ENCODE measurements at regions not wholly inside any gene's neighbourhood (a gene's known extent, or its start where the extent isn't known, plus 50 kb on each side); places are given as distances from the start of the nearest gene placed in this dataset.

DNA sequence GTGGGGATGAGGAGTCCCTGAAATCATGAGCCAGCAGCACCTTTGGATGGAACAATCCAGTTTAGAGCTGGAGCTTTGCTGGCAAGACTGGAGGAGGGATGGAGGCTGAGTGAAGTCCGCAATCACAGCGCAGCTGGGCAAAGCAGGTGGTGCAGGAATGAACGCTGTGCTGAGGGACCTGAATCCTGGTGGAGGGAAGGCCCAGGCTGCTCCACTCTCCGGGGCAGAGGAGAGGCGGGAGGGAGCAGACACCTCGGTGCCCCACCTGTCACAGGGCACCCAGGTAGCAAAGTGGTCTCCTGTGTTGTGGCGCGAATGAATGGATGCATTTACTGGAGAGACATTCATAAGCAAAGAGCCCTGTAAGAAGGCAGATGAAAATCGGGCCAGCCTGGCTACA is 124.8 kb upstream of the ANO1 start:
- H3K18ac ChIP-seq (ENCODE audit: insufficient read length, low read depth, low read length), result no peak overlapping the region
- peaks cover 4 to 7% of the 10 kb centered on the region in 2 experiments; a peak in 3 of 5 replicates for H3K9me3 Mint-ChIP-seq
- H3K23ac ChIP-seq (ENCODE audit: insufficient read length, low read depth, low read length), result no peak overlapping the region
- H3K4me3 Mint-ChIP-seq, result no peak overlapping the region
- H4K5ac ChIP-seq (ENCODE audit: insufficient read length, low read depth, low read length), result no peak overlapping the region
- no peak overlapping the region; the same call in 1 of the 2 replicates for H3K14ac ChIP-seq (ENCODE audit: insufficient read depth, low read length)
- no peak for DNase-seq
- H2AFZ ChIP-seq (ENCODE audit: low read length), result no peak overlapping the region
- no peak overlapping the region for H3K27ac ChIP-seq (ENCODE audit: insufficient read length, low read depth, low read length)
- no peak overlapping the region for H4K91ac ChIP-seq (ENCODE audit: insufficient read length, low read depth, low read length)
- peaks cover 12% of the 10 kb centered on the region for H3K27me3 Mint-ChIP-seq (ENCODE audit: low read depth)
- peaks cover 0 to 3% (median 0%) of the 10 kb centered on the region in 3 experiments; a peak in 2 of 7 replicates for H3K36me3 Mint-ChIP-seq (ENCODE audit: insufficient read depth in 1 of 3, low read depth in 3 of 3)
- H3K4me1 Mint-ChIP-seq, result peaks cover 22 to 42% of the 10 kb centered on the region in 2 experiments
- no peak overlapping the region for H2BK120ac ChIP-seq (ENCODE audit: low read depth, low read length, poor library complexity, severe bottlenecking)
- H3K4me1 ChIP-seq (ENCODE audit: insufficient read depth, low read length), result no peaks in the 10 kb centered on the region; the same call in 1 of the 2 replicates
- H2BK12ac ChIP-seq (ENCODE audit: insufficient read length, low read depth, low read length), result no peak overlapping the region
- no peak overlapping the region for H2AK5ac ChIP-seq (ENCODE audit: insufficient read length, low read length)
- no peak overlapping the region for H3K9ac ChIP-seq (ENCODE audit: extremely low read depth, insufficient read length, low read length)
- H3K79me1 ChIP-seq (ENCODE audit: insufficient read depth, low read depth, low read length, poor library complexity, severe bottlenecking), result no peaks in the 10 kb centered on the region
- H2BK20ac ChIP-seq (ENCODE audit: low read depth, low read length, poor library complexity, severe bottlenecking), result no peak overlapping the region
- H3K23me2 ChIP-seq (ENCODE audit: insufficient read length, low read depth, low read length, poor library complexity, severe bottlenecking), result no peaks in the 10 kb centered on the region
- H3K27me3 ChIP-seq (ENCODE audit: insufficient read depth, low read length), result no peaks in the 10 kb centered on the region
- no peak overlapping the region for H2BK15ac ChIP-seq (ENCODE audit: low read depth, low read length)
- TF ChIP-seq, protein P1, sequence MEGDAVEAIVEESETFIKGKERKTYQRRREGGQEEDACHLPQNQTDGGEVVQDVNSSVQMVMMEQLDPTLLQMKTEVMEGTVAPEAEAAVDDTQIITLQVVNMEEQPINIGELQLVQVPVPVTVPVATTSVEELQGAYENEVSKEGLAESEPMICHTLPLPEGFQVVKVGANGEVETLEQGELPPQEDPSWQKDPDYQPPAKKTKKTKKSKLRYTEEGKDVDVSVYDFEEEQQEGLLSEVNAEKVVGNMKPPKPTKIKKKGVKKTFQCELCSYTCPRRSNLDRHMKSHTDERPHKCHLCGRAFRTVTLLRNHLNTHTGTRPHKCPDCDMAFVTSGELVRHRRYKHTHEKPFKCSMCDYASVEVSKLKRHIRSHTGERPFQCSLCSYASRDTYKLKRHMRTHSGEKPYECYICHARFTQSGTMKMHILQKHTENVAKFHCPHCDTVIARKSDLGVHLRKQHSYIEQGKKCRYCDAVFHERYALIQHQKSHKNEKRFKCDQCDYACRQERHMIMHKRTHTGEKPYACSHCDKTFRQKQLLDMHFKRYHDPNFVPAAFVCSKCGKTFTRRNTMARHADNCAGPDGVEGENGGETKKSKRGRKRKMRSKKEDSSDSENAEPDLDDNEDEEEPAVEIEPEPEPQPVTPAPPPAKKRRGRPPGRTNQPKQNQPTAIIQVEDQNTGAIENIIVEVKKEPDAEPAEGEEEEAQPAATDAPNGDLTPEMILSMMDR (conservative IDR thresholded peaks at IDR 0.05), result no peak
- no CpG with 5 or more reads among the region's 9 CpGs for WGBS (ENCODE audit: extremely low coverage, insufficient read length, low lambda C conversion rate)
- no peak overlapping the region for H3K4ac ChIP-seq (ENCODE audit: low read depth, low read length)
- no peak overlapping the region for H3T11ph ChIP-seq (ENCODE audit: low read length)
- peak overlapping the region in 2 of 3 experiments; percentile 18 to 29; a peak in 2 of 7 replicates for H3K27ac Mint-ChIP-seq
- H4K8ac ChIP-seq (replicated peaks; ENCODE audit: insufficient read length, low read depth, low read length), result no peak overlapping the region
- H3K79me2 ChIP-seq (ENCODE audit: insufficient read depth, low read length), result no peaks in the 10 kb centered on the region
- no peak overlapping the region for H3K56ac ChIP-seq (ENCODE audit: insufficient read length, low read depth, low read length)
- no peaks in the 10 kb centered on the region for H3K9me3 ChIP-seq (ENCODE audit: control insufficient read depth, low read depth, low read length)
- no peak overlapping the region for H2BK5ac ChIP-seq (ENCODE audit: insufficient read length, low read length)
- no peaks in the 10 kb centered on the region for H4K20me1 ChIP-seq (ENCODE audit: control insufficient read depth, insufficient read depth, insufficient read length)
- no peak overlapping the region for H3K4me2 ChIP-seq (ENCODE audit: insufficient read depth, insufficient read length, low read length)
